T-helper 2 cell treated with Interferon-gamma antibody and Interleukin-4, amounts not matched to agents 5 μg/mL and 100 μg/mL, for 36 hours (primary cell): ENCODE measurements at regions not wholly inside any gene's neighbourhood (a gene's known extent, or its start where the extent isn't known, plus 50 kb on each side); places are given as distances from the start of the nearest gene placed in this dataset.
"Not testable (repeated sequence)": the region's sequence is repeated elsewhere in the genome, so short reads cannot be mapped to it uniquely, and the experiment has no call there.

Experiments
- DNase-seq: peaks from one replicate; pipeline ENCODE4 v3.0.0; 2021; ENCODE audit warnings: low spot score
- H3K27ac Mint-ChIP-seq: one replicate; pipeline ENCODE4 v1.8.0; 2021; ENCODE audit warnings: mild to moderate bottlenecking, mixed read lengths
- H3K27me3 Mint-ChIP-seq: one replicate; pipeline ENCODE4 v1.8.0; 2021; ENCODE audit warnings: low read depth, mixed read lengths
- H3K36me3 Mint-ChIP-seq: one replicate; pipeline ENCODE4 v1.8.0; 2021; ENCODE audit warnings: low read depth, mixed read lengths
- H3K4me1 Mint-ChIP-seq: one replicate; pipeline ENCODE4 v1.8.0; 2021; ENCODE audit warnings: low read depth, mixed read lengths
- H3K4me3 Mint-ChIP-seq: one replicate; pipeline ENCODE4 v1.8.0; 2022; ENCODE audit warnings: mild to moderate bottlenecking, moderate library complexity, mixed read lengths
- H3K9me3 Mint-ChIP-seq: one replicate; pipeline ENCODE4 v1.8.0; 2021; ENCODE audit warnings: mixed read lengths

- Mint-ChIP-seq H3K9me3 (no peaks in the 10 kb centered on the region), H3K27me3 (no peaks in the 10 kb centered on the region), H3K4me3 (no peak overlapping the region), H3K4me1 (no peaks in the 10 kb centered on the region), H3K27ac (no peak overlapping the region), H3K36me3 (no peaks in the 10 kb centered on the region)
- no peak for DNase-seq
Measured at GRCh38 chr7:136292365-136292764, 315.2 kb upstream of the MTPN start.

DNA sequence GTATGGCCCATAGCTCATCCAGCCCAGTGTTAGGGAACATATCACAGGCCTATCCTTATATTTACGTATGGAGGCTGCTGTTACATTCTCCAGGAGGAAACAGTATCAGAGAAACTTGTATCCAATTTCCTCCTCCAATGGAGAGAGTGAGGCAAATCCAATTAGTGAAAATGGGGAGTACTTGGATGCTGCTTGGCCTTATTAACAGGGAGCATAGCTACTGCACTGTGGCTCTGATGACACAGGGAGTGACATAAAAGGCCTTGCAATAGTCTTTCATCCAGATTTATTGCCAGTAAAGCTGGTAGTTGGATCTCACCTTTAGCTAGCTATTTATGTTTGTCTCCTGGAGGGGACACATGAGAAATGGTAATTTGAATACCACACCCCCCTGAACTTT, 313.2 kb upstream of the MTPN start:
- no peak overlapping the region for H3K4me3 Mint-ChIP-seq
- H3K9me3 Mint-ChIP-seq: no peaks in the 10 kb centered on the region
- no peak overlapping the region for H3K27ac Mint-ChIP-seq
- H3K36me3 Mint-ChIP-seq: no peaks in the 10 kb centered on the region
- no peak for DNase-seq
- no peaks in the 10 kb centered on the region for H3K4me1 Mint-ChIP-seq
- H3K27me3 Mint-ChIP-seq: no peaks in the 10 kb centered on the region

DNA sequence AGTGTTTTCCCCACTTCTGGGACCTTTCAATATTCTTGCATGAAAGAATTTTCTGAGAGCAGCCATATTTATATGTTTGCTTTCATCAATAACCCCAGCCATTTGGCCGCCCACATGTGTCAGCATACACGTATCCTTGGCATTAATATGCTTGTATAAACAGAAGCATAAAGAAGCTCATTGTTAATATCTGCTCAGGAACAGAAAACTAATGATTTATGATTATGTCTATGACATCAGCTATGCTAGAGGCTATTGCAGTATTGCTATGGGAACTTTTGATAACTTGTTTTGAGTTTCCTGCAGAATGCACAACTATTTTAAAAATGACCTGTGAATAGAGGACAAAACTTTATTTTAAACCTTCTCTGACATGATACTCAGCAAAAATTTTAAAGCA, 300.9 kb upstream of the MTPN start:
- no peaks in the 10 kb centered on the region for H3K4me1 Mint-ChIP-seq
- H3K9me3 Mint-ChIP-seq: no peaks in the 10 kb centered on the region
- no peak for DNase-seq
- no peaks in the 10 kb centered on the region for H3K27me3 Mint-ChIP-seq
- H3K4me3 Mint-ChIP-seq: no peak overlapping the region
- H3K27ac Mint-ChIP-seq: no peak overlapping the region
- no peaks in the 10 kb centered on the region for H3K36me3 Mint-ChIP-seq

GRCh38 chr7:136275794-136276193, 298.6 kb upstream of the MTPN start:
- H3K9me3 Mint-ChIP-seq: no peaks in the 10 kb centered on the region
- no peak overlapping the region for H3K4me3 Mint-ChIP-seq
- no peaks in the 10 kb centered on the region for H3K36me3 Mint-ChIP-seq
- no peaks in the 10 kb centered on the region for H3K27me3 Mint-ChIP-seq
- H3K4me1 Mint-ChIP-seq: no peaks in the 10 kb centered on the region
- DNase-seq: no peak
- no peak overlapping the region for H3K27ac Mint-ChIP-seq

GRCh38 chr7:136274636-136275345, 297.6 kb upstream of the MTPN start:
- no peak overlapping the region for H3K4me3 Mint-ChIP-seq
- DNase-seq: no peak
- no peaks in the 10 kb centered on the region for H3K36me3 Mint-ChIP-seq
- H3K4me1 Mint-ChIP-seq: no peaks in the 10 kb centered on the region
- H3K27me3 Mint-ChIP-seq: no peaks in the 10 kb centered on the region
- no peak overlapping the region for H3K27ac Mint-ChIP-seq
- no peaks in the 10 kb centered on the region for H3K9me3 Mint-ChIP-seq

GRCh38 chr7:136272934-136273333, 295.8 kb upstream of the MTPN start:
- no peak overlapping the region for H3K27ac Mint-ChIP-seq
- H3K4me1 Mint-ChIP-seq: no peaks in the 10 kb centered on the region
- DNase-seq: no peak
- no peaks in the 10 kb centered on the region for H3K36me3 Mint-ChIP-seq
- no peaks in the 10 kb centered on the region for H3K27me3 Mint-ChIP-seq
- H3K4me3 Mint-ChIP-seq: no peak overlapping the region
- no peaks in the 10 kb centered on the region for H3K9me3 Mint-ChIP-seq

DNA sequence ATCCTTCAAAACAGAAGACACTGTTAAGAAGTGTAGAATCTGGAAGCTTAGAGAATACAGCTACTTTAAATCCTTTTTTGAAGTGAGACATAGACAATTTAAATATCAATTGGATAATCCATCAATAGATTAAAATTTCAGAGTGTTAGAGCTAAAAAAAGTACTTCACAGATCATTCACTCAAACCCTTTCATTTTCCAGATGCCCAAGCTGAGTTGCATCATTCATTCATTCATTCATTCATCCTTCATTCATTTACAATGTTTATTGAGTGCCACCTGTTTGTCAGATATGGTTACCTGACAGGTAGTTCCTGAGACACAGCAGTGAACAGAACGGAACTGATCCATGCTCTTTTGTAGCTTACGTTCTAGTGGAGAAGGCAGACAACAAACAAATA, 290.7 kb upstream of the MTPN start:
- Mint-ChIP-seq H3K9me3 (peaks cover 14% of the 10 kb centered on the region), H3K4me3 (no peak overlapping the region), H3K27me3 (no peaks in the 10 kb centered on the region), H3K36me3 (no peaks in the 10 kb centered on the region), H3K27ac (no peak overlapping the region), H3K4me1 (no peaks in the 10 kb centered on the region)
- DNase-seq: no peak

- no peak overlapping the region for H3K27ac Mint-ChIP-seq
- H3K36me3 Mint-ChIP-seq: no peaks in the 10 kb centered on the region
- H3K27me3 Mint-ChIP-seq: no peaks in the 10 kb centered on the region
- no peak for DNase-seq
- no peaks in the 10 kb centered on the region for H3K4me1 Mint-ChIP-seq
- no peak overlapping the region for H3K4me3 Mint-ChIP-seq
- H3K9me3 Mint-ChIP-seq: peaks cover 27% of the 10 kb centered on the region
Measured at GRCh38 chr7:136266457-136266856, 289.3 kb upstream of the MTPN start.

GRCh38 chr7:136264304-136264703, 287.1 kb upstream of the MTPN start:
- H3K4me3 Mint-ChIP-seq, H3K27me3 Mint-ChIP-seq, H3K4me1 Mint-ChIP-seq, DNase-seq, H3K36me3 Mint-ChIP-seq, H3K27ac Mint-ChIP-seq: not testable (repeated sequence)
- peaks cover 36% of the 10 kb centered on the region for H3K9me3 Mint-ChIP-seq

GRCh38 chr7:136263112-136263860, 286.1 kb upstream of the MTPN start:
- H3K27me3 Mint-ChIP-seq, DNase-seq, H3K4me3 Mint-ChIP-seq, H3K36me3 Mint-ChIP-seq, H3K4me1 Mint-ChIP-seq, H3K27ac Mint-ChIP-seq: not testable (repeated sequence)
- H3K9me3 Mint-ChIP-seq: peaks cover 36% of the 10 kb centered on the region

DNA sequence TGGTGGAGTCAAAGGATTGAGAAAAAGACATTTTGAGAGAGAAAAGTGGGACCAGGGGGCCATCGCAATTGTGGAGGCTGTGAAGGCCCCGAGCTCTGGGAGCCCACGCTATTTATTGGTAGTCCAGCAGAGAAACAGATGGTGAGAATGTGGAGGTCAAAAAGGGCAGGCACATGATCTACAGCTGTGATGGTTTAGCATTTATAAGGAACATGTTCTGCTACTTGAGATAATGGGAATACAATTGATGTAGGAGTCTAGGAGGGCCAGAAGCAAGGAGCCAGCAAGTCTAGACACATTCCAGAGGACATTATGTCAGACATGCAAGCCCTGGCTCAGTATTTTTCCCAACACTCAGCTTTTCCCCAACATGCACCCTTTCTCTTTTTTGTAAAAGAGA, 283.4 kb upstream of the MTPN start:
- H3K4me3 Mint-ChIP-seq, DNase-seq: not testable (repeated sequence)

GRCh38 chr7:136259074-136259473, 281.9 kb upstream of the MTPN start:
- H3K27me3 Mint-ChIP-seq: no peaks in the 10 kb centered on the region
- H3K4me1 Mint-ChIP-seq: no peaks in the 10 kb centered on the region
- DNase-seq: no peak
- H3K27ac Mint-ChIP-seq: no peak overlapping the region
- peaks cover 27% of the 10 kb centered on the region for H3K9me3 Mint-ChIP-seq
- no peaks in the 10 kb centered on the region for H3K36me3 Mint-ChIP-seq
- no peak overlapping the region for H3K4me3 Mint-ChIP-seq

More for the DNA sequence above, 283.4 kb upstream of the MTPN start:
- H3K27ac Mint-ChIP-seq, H3K4me1 Mint-ChIP-seq, H3K27me3 Mint-ChIP-seq, H3K36me3 Mint-ChIP-seq: not testable (repeated sequence)
- peaks cover 31% of the 10 kb centered on the region for H3K9me3 Mint-ChIP-seq

- Mint-ChIP-seq H3K36me3 (no peaks in the 10 kb centered on the region), H3K4me1 (no peaks in the 10 kb centered on the region), H3K9me3 (peaks cover 8% of the 10 kb centered on the region), H3K4me3 (no peak overlapping the region), H3K27me3 (no peaks in the 10 kb centered on the region), H3K27ac (no peak overlapping the region)
- DNase-seq: no peak
Measured at GRCh38 chr7:136256491-136256890, 279.3 kb upstream of the MTPN start.

GRCh38 chr7:136254148-136254547, 277.0 kb upstream of the MTPN start:
- Mint-ChIP-seq H3K4me3 (no peak overlapping the region), H3K4me1 (no peaks in the 10 kb centered on the region), H3K27me3 (no peaks in the 10 kb centered on the region), H3K9me3 (no peaks in the 10 kb centered on the region), H3K27ac (no peak overlapping the region), H3K36me3 (no peaks in the 10 kb centered on the region)
- DNase-seq: no peak

- H3K27ac Mint-ChIP-seq: no peak overlapping the region
- H3K4me3 Mint-ChIP-seq: no peak overlapping the region
- no peaks in the 10 kb centered on the region for H3K4me1 Mint-ChIP-seq
- no peaks in the 10 kb centered on the region for H3K27me3 Mint-ChIP-seq
- DNase-seq: no peak
- no peaks in the 10 kb centered on the region for H3K9me3 Mint-ChIP-seq
- H3K36me3 Mint-ChIP-seq: no peaks in the 10 kb centered on the region
Measured at GRCh38 chr7:136251826-136252225, 274.7 kb upstream of the MTPN start.
